Muscle layer of colon (tissue), 2 donors: ENCODE measurements at regions not wholly inside any gene's neighbourhood (a gene's known extent, or its start where the extent isn't known, plus 50 kb on each side); places are given as distances from the start of the nearest gene placed in this dataset.
"Not testable (repeated sequence)": the region's sequence is repeated elsewhere in the genome, so short reads cannot be mapped to it uniquely, and the experiment has no call there.

Source experiments
- H3K27ac ChIP-seq: one replicate; pipeline ENCODE4 v1.7.0; 2013; ENCODE audit warnings: low read depth, mild to moderate bottlenecking, low read length, moderate library complexity
- H3K27me3 ChIP-seq, 2 donors: one replicate each; pipeline ENCODE4 v1.7.0; 2013; ENCODE audit warnings: low read length in 2 of 2, mild to moderate bottlenecking in 2 of 2; ENCODE audit not compliant: insufficient read depth in 2 of 2, control insufficient read depth in 1 of 2
- H3K36me3 ChIP-seq: one replicate; pipeline ENCODE4 v1.7.0; 2013; ENCODE audit warnings: mild to moderate bottlenecking, low read length; ENCODE audit not compliant: insufficient read depth
- H3K4me1 ChIP-seq: one replicate; pipeline ENCODE4 v1.7.0; 2013; ENCODE audit warnings: mild to moderate bottlenecking, low read length; ENCODE audit not compliant: insufficient read depth
- H3K4me3 ChIP-seq, 2 donors: one replicate each; pipeline ENCODE4 v1.7.0; 2013; ENCODE audit warnings: low read length in 2 of 2, low read depth in 1 of 2, mild to moderate bottlenecking in 1 of 2, moderate library complexity in 1 of 2
- H3K9ac ChIP-seq: one replicate; pipeline ENCODE4 v1.7.0; 2013; ENCODE audit warnings: low read length
- H3K9me3 ChIP-seq: one replicate; pipeline ENCODE4 v1.7.0; 2013; ENCODE audit warnings: mild to moderate bottlenecking, low read length
- donor health status: abdominal sarcoma.
- donor health status: Adenocarcinoma of cecum.

GRCh38 chr5:8525819-8526218 is 656.9 kb downstream of the MTRR start:
- no peaks in the 10 kb centered on the region for H3K27me3 ChIP-seq
- no peak overlapping the region for H3K9ac ChIP-seq
- no peak overlapping the region for H3K4me3 ChIP-seq
- H3K4me1 ChIP-seq, result no peaks in the 10 kb centered on the region
- no peak overlapping the region for H3K27ac ChIP-seq
- no peaks in the 10 kb centered on the region for H3K9me3 ChIP-seq
- H3K36me3 ChIP-seq, result no peaks in the 10 kb centered on the region

DNA sequence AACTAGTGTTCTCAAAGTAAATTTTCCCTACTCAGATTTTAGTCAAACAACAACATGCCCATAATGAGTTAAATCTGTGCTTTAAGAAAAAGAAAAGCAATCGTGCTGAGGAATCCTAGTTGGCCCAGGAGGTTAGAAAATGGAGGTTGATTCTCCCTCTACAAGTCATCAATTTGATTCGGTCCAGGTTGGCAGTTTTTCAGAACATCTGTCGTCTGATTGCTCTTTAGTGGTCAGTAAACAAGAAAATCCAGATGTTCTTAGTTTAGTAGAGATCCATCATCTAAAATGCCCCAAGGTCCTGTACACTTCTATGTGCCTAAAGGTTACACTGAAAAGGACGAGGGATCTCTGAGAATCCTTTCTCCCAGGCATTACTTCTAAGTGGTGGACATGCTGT is 659.2 kb downstream of the MTRR start:
- no peaks in the 10 kb centered on the region for H3K4me1 ChIP-seq
- H3K27ac ChIP-seq, result no peak overlapping the region
- H3K36me3 ChIP-seq, result no peaks in the 10 kb centered on the region
- no peaks in the 10 kb centered on the region for H3K27me3 ChIP-seq
- no peaks in the 10 kb centered on the region for H3K9me3 ChIP-seq
- no peak overlapping the region for H3K4me3 ChIP-seq
- H3K9ac ChIP-seq, result no peak overlapping the region

GRCh38 chr5:8538821-8539220 is 669.9 kb downstream of the MTRR start:
- no peaks in the 10 kb centered on the region for H3K27me3 ChIP-seq
- no peaks in the 10 kb centered on the region for H3K36me3 ChIP-seq
- no peak overlapping the region for H3K9ac ChIP-seq
- H3K4me3 ChIP-seq, result no peak overlapping the region
- H3K27ac ChIP-seq, result no peak overlapping the region
- H3K9me3 ChIP-seq, result no peaks in the 10 kb centered on the region
- no peaks in the 10 kb centered on the region for H3K4me1 ChIP-seq

DNA sequence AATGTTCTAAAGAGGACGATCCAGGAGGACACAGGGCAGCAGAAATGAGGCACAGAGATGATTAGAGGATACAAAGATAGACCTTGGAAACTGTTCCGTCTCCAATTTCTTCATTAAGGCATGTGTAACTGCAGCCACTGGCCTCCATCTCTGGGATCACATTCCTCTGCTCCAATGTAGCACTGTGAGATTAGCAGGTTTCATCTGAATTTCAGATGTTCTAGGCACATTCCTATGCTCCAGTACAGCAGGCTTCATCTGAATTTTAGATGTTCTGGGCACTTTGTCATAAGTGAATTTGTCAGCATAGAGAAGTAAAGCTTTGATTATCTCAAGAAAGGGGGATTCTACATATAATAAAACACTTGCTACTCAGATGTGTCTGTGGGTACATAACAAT is 671.4 kb downstream of the MTRR start:
- no peak overlapping the region for H3K4me3 ChIP-seq
- H3K4me1 ChIP-seq, result no peaks in the 10 kb centered on the region
- no peak overlapping the region for H3K9ac ChIP-seq
- no peaks in the 10 kb centered on the region for H3K36me3 ChIP-seq
- H3K9me3 ChIP-seq, result no peaks in the 10 kb centered on the region
- no peak overlapping the region for H3K27ac ChIP-seq
- no peaks in the 10 kb centered on the region for H3K27me3 ChIP-seq

DNA sequence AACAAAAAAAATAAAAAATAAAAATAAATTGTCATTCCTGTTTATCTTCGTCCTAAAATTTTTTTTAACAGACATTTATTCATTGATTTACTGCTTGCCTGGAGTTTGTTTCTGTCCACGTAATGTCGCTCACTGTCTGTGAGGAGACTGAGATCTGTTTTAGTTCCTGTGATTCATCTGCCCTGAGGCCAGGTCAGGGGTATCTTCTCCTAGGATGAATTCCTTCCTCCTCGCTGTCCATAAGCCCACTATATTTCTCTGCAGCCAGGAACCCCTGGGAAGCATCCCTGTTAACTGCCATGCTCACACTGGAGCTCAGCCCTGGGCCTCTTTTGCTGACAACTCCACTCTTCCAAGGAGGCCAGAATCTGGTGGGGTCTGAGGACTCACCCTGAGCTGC is 682.0 kb downstream of the MTRR start:
- Histone ChIP-seq H3K9ac (no peak overlapping the region), H3K4me1 (no peaks in the 10 kb centered on the region), H3K27me3 (no peaks in the 10 kb centered on the region), H3K27ac (no peak overlapping the region), H3K4me3 (no peak overlapping the region), H3K36me3 (no peaks in the 10 kb centered on the region), H3K9me3 (no peaks in the 10 kb centered on the region)

GRCh38 chr5:8553364-8553763 is 684.4 kb downstream of the MTRR start:
- H3K4me3 ChIP-seq, result no peak overlapping the region
- no peaks in the 10 kb centered on the region for H3K4me1 ChIP-seq
- no peak overlapping the region for H3K9ac ChIP-seq
- no peak overlapping the region for H3K27ac ChIP-seq
- H3K36me3 ChIP-seq, result no peaks in the 10 kb centered on the region
- H3K9me3 ChIP-seq, result no peaks in the 10 kb centered on the region
- no peaks in the 10 kb centered on the region for H3K27me3 ChIP-seq

- Histone ChIP-seq H3K9me3 (no peaks in the 10 kb centered on the region), H3K4me1 (no peaks in the 10 kb centered on the region), H3K27me3 (no peaks in the 10 kb centered on the region), H3K4me3 (no peak overlapping the region), H3K27ac (no peak overlapping the region), H3K36me3 (no peaks in the 10 kb centered on the region), H3K9ac (no peak overlapping the region)
These were observed 688.8 kb downstream of the MTRR start for GRCh38 chr5:8557728-8558127.

DNA sequence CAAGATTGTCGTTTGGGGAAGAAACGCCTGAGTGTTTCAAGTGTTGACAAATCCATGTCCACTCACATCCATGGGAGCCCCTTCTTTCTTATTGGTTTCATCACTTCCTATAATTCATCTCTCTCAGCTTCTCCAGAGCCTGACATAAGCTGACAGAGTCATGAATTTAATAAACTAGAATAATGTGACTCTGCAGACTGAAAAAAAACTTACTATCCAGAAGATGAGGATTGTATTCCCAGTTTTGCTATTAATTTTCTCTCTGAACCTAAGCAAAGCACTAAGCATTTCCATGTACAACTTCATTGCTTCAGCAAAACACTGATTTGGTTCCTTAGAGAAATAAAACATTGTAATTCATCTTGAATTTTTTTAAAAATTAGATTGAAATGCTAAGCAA is 691.8 kb downstream of the MTRR start:
- Histone ChIP-seq H3K9me3 (no peaks in the 10 kb centered on the region), H3K4me1 (no peaks in the 10 kb centered on the region), H3K27ac (no peak overlapping the region), H3K9ac (no peak overlapping the region), H3K36me3 (no peaks in the 10 kb centered on the region), H3K4me3 (no peak overlapping the region), H3K27me3 (no peaks in the 10 kb centered on the region)

GRCh38 chr5:8561224-8561840 is 692.4 kb downstream of the MTRR start:
- H3K27ac ChIP-seq, result no peak overlapping the region
- no peaks in the 10 kb centered on the region for H3K36me3 ChIP-seq
- H3K9ac ChIP-seq, result no peak overlapping the region
- H3K27me3 ChIP-seq, result no peaks in the 10 kb centered on the region
- no peaks in the 10 kb centered on the region for H3K4me1 ChIP-seq
- H3K9me3 ChIP-seq, result no peaks in the 10 kb centered on the region
- no peak overlapping the region for H3K4me3 ChIP-seq

- Histone ChIP-seq H3K27ac (no peak overlapping the region), H3K36me3 (no peaks in the 10 kb centered on the region), H3K4me1 (no peaks in the 10 kb centered on the region), H3K4me3 (no peak overlapping the region), H3K9ac (no peak overlapping the region), H3K27me3 (no peaks in the 10 kb centered on the region), H3K9me3 (no peaks in the 10 kb centered on the region)
These were observed 692.9 kb downstream of the MTRR start for GRCh38 chr5:8561854-8562253.

DNA sequence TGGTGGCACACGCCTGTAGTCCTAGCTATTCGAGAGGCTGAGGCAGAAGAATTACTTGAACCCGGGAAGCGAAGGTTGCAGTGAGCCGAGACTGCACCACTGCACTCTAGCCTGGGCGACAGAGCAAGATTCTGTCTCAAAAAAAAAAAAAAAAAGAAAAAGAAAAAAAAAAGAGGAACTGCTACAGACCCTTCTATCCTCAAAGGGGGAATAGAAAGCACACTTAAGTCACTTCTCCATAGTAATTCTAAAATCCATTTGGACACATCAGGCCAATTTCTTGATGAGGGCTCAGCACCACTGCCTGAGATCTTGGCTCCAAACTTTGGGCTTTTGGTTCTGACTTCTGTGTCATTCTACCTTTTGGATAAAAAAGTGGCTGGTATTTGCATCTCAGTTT is 694.6 kb downstream of the MTRR start:
- not testable (repeated sequence) for H3K4me3 ChIP-seq, H3K9ac ChIP-seq, H3K9me3 ChIP-seq, H3K36me3 ChIP-seq, H3K4me1 ChIP-seq, H3K27me3 ChIP-seq, H3K27ac ChIP-seq

DNA sequence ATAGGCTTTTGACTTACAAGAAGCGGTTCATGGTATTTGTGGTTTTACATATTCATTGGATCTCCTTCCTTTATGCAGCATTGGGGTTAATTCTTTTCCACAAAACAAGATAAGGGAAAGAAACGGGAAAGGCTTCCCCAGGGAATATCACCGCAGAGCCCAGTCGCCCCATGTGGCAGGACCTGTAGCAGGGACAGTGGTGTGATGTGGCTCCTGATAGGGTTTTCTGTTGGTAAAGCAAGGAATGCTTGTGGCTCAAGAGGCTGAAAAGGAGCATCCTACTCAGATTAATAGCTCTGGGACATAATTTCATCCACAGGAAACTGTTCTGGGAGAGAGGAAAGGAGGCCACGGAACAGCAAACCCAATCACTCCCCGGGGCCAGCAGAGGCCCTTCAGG is 699.9 kb downstream of the MTRR start:
- no peak overlapping the region for H3K4me3 ChIP-seq
- no peak overlapping the region for H3K27ac ChIP-seq
- no peaks in the 10 kb centered on the region for H3K36me3 ChIP-seq
- H3K9ac ChIP-seq, result no peak overlapping the region
- H3K27me3 ChIP-seq, result no peaks in the 10 kb centered on the region
- no peaks in the 10 kb centered on the region for H3K9me3 ChIP-seq
- no peaks in the 10 kb centered on the region for H3K4me1 ChIP-seq
